GM12873 (cell line): ENCODE measurements at regions not wholly inside any gene's neighbourhood (a gene's known extent, or its start where the extent isn't known, plus 50 kb on each side); places are given as distances from the start of the nearest gene placed in this dataset.

ENCODE experiments used
- CTCF ChIP-seq: IDR thresholded peaks from 2 replicates; pipeline ENCODE4 v1.5.1; 2012; ENCODE audit warnings: low read depth, mild to moderate bottlenecking, moderate library complexity, low read length, control low read depth; ENCODE audit not compliant: insufficient read depth; ENCODE audit errors: missing control alignments

GRCh38 chr2:120793682-120794403, 58.2 kb downstream of the GLI2 start:
- TF ChIP-seq CTCF = no peak

DNA sequence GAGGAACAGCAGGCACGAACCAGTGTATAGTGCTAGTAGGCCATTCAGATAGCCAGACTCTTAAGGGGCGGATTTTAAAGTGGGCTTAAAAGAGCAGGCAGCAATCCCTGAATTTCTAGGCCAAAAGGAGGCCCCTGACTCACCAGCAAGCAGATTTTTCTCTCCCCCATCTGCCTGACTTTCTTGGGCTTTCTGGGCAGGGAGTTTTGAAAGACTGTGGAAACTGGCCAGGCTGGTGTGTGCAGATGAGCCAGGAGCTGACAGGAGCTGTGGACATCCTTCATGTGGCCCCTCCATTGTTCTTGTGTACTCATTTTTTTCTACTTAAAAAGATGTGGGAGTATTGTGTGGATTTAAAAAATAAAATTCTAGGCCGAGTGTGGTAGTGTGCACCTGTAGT, 59.0 kb downstream of the GLI2 start:
- TF ChIP-seq CTCF = no peak

- no peak for TF ChIP-seq CTCF
Measured at GRCh38 chr2:120796094-120796493, 60.4 kb downstream of the GLI2 start.

DNA sequence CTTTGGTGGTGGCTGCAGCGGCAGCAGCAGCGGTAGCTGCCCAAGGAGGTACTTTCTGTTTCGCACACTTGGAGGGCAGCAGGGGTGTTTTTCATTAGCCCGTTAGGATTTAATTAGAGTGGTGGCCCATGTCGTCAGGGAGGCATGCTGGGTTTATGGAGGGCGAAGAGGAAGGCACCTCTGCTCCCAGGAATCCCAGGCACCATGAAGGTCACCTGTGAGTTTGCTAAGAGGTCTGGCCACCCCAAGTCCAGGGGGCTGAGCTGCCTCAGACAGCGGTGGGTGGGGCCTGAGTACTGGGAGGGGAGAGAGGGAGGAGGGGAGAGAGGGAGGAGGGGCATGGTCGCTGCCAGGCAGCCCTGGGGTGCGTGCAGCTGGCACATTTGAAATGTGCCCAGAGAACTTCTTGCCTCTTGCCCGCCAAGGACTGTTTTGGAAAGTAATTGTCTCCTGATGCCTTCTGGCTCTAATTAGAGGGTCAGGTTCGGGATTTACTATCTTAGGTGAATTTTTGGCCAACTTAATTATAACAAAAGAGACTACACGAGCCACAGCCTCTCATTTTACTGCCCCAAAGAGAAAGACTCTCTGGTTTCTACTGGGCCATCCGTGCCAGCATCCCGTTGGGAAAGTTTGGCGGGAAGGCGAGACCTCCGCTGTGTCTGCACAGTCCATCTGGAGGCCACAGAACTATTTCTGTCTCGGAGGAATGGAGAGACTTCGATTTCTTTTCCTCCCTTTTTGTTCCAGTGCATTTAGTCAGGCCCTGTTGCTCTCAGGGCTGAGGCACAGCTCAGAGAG, 62.0 kb downstream of the GLI2 start:
- TF ChIP-seq CTCF = no peak

GRCh38 chr2:120798567-120799247, 63.0 kb downstream of the GLI2 start:
- no peak for TF ChIP-seq CTCF

DNA sequence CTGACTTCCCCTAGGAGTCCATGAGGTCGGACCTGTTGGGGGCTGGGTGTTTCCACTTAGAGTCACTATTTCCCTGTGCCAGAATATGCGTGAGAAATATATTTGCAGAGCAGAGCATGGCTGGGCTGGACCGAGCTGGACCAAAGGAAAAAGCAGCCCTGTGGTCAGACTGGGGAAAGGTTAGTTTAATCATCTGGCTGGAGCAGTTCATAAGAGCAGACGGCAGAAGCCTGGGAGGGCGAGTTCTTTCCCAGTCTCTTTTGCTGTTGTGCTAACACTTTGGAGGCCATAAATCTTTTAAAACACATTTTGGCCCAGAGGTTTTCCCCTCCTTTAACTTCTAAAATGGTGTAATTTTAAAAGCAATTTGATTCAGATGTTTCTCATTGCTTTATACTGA, 66.5 kb downstream of the GLI2 start:
- TF ChIP-seq CTCF = no peak

- no peak for TF ChIP-seq CTCF
Measured at GRCh38 chr2:120802867-120803484, 67.3 kb downstream of the GLI2 start.
